NCI-H446 (cell line): ENCODE measurements at regions not wholly inside any gene's neighbourhood (a gene's known extent, or its start where the extent isn't known, plus 50 kb on each side); places are given as distances from the start of the nearest gene placed in this dataset.
"Not testable (repeated sequence)": the region's sequence is repeated elsewhere in the genome, so short reads cannot be mapped to it uniquely, and the experiment has no call there.

ENCODE experiments used
- DNase-seq, 2 experiments: peaks; one replicate each; lab custom pipeline; 2025; lab: John Stamatoyannopoulos, UW

DNA sequence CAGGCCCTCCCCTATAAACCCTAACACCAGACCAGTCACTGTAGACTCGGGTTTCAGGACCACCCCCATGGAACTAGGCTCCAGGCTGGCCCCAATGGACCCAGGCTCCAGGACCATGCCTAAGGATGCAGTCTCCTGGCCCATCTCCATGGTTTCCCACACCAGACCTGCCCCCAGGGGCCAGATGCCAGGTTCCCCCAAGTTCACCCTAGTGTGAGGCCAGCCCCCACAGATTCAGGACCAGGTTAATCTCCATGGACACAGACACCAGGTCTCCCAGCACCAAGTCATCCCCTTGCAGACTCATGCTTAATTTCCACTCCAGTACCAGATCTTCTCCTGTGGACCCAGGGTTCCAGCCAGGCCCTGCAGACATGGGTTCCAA is 103.8 kb upstream of the LANCL2 start:
- no peak for DNase-seq

DNA sequence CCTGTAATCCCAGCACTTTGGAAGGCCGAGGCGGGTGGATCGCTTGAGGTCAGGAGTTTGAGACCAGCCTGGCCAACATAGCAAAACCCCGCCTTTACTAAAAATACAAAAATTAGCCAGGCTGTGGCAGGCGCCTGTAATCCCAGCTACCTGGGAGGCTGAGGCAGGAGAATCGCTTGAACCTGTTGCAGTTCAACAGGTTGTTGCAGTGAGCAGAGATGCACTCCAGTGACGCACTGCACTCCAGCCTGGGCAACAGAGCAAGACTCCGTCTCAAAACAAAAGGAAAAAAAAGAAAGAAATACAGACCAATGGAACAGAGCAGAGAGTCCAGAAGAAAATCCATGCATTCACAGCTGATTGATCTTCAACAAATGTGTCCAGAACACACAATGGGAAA is 99.8 kb upstream of the LANCL2 start:
- not testable (repeated sequence) for DNase-seq

DNA sequence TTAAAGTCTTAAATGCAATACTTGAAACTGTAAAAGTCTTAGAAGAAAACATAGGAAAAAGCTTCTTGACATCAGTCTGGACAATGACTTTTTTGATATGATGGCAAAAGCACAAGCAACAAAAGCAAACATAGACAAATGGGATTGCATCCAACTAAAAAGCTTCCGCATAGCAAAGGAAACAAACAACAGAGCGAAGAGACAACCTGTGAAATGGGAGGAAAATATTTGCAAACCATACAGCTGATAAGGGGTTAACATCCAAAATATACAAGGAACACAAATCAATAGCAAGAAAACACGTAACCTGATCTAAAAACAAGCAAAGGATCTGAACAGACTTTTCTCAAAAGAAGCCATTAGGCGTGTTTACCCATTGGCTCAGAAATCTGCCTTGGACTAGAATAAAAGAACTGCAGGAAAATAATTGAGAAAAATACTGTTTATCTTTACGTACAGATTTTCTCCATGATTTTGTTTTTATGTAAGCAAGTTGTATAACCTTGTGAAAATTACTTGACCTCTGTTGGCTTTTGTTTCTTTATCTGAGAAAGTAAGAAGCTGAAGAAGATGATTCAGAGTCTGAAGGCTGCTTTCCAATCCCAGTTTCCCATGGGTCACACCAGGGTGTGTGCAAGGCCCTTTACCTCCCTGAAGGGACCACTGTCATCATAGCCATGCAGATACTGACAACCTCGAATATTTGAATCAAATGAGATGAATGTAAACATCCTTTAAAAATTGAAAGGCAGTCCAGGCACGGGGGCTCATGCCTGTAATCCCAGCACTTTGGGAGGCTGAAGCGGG is 99.1 kb upstream of the LANCL2 start:
- no peak for DNase-seq

DNA sequence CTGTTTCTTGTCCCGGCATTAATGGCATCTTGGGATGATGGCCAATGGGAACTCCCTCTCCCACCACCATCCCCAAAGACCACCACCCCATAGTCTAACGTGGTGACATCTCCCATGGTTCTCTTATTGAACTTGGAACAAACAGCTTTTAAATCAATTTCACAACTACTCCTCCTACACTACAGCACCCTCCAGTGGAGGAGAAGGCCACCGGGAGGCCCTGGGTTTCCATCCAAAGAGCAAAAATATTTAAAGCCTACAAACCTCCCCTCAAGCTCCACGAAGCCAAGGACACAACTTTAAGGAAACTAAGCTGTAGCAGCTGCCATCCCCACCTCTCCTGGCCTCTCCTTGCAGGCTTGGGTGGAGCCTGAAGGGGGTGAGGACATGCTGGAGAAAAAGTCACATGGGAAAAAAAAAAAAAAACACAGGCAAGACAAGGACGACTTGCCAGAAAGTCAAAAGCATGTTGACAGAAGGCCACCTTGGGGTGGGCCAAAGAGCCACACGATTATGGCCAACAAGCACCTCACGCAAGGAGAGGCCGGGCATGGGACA is 94.0 kb upstream of the LANCL2 start:
- no peak for DNase-seq

DNA sequence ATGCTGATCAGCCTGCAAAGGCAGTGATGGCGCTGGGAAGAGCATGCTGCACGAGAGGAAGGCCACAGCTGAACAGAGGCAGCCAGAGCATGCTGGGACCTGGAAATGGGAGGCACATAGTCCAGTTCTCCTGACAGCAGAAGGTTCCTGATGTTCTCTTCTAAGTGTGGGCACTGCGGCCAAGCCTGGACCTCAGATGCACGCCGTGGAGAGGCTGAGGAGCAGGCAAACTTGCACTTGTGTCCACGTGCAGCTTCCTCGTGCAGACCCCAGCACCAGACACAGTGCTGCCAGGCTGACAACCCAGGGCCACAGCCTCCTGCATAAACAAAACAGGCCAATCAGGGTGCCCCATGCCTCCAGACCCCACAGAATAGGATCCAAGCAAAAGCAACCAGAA is 93.5 kb upstream of the LANCL2 start:
- DNase-seq = no peak

DNA sequence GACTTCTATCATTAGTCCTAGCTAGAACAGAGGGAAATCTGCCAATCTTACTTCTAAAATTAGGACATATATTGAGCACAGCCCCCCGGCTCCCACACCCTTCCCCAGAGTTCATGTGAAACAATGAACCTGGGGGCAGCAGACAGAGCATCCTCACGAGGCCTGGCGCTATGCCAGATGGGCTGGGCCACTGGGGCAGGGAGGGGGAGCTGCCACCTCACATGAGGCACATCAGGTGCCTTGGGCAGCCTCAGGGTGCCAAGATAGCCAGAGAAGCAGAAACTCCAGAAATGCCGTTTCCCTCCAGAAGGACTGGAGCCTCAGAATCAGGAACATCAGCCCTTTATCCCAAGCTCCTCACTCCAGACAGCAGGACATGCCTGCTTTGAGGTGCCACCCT is 92.8 kb upstream of the LANCL2 start:
- no peak for DNase-seq

DNA sequence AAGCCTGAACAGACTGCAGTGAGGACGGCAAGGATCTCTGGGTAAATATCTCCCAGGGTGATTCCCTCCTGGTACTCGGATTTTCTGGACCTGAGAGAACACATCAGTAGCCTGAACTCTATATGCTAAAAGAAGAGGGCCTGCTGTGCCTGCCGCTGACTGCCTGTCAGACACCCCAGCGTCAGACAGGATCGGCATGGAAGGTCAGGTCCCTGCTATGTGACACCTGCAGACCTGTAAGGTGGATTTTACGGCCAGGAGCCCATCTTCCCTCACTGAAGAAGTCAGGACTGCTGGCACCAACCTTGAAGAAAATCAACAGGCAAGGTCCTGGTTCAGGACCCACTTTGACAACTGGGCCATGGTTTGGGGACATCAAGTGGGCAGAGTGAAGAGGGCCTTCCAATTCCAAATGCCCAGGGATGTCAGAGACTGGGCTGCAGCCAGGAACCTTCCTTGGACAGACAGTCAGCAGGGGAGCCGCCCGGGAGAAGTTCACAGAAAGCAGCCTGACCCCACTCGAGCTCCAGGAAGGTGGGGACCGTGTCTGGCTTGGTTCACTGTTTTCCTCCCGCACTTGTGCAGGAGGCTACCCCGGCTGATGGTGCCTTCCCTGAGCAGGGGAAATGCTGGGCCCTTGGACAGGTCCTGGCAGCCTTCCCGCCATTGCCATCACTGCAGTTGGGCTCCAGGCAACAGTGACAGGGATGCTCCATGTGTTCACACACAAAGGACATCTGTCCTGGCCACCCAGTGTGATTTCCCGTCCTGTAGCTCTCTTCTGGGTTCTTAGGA is 91.8 kb upstream of the LANCL2 start:
- no peak for DNase-seq

DNA sequence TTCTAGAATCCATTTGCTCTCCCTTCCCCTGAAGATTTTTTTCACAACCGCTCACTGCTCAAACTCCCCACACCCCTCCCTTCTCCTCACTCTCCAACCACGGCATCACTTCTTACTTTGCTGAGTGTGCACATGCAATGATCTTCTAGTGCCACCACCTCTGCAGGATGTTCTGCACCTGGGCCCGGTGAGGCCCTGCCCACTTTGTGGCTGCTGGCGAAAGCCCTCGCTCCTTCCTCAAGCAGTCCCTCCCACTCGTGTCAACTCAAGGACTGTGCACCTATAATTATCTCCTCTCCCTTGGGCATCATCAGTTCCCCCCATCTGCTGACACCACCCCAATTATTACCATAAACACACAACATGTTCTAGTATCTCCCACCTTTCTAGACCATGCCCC is 91.0 kb upstream of the LANCL2 start:
- no peak for DNase-seq

DNA sequence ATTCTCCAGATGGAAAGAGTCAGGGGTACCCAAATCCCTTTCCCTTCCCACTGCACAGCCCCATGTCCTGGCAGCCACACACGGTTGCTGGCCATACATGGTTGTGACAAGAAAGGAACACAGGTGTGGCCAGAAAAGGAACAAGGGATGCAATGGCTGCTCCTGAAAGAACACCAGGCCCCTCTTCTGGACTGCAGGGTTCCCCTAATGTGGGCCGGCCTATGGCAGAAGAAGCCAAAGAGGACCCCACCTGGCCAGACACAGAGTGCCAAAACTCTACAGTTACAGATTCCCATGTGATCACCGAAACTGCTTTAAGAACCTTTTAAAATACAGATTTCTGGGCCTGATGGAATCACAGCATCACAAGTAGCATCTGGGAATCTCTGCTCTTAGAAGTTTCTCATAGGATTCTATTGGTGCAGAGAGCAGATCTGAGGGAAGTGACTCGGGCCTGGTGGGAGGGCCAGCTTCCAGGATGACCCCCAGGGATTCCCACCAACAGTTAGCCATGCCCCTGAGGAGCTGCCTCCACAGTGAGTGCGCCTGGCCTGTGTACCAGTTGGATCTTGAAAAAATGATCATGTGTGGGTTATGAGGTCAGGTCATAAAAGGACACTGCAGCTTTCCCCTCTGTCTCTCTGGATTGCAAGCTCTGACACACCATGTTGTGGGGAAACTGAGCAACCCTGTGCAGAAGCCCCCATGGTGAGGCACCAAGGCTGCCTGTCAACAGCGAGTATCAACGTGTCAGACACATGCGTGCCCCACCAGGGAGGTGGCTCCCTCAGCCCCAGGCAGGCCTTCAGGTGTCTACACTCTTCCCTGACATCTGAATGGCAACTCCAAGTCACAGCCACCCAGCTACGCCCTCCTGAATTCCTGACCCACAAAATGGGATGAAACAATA is 89.6 kb upstream of the LANCL2 start:
- DNase-seq = no peak

DNA sequence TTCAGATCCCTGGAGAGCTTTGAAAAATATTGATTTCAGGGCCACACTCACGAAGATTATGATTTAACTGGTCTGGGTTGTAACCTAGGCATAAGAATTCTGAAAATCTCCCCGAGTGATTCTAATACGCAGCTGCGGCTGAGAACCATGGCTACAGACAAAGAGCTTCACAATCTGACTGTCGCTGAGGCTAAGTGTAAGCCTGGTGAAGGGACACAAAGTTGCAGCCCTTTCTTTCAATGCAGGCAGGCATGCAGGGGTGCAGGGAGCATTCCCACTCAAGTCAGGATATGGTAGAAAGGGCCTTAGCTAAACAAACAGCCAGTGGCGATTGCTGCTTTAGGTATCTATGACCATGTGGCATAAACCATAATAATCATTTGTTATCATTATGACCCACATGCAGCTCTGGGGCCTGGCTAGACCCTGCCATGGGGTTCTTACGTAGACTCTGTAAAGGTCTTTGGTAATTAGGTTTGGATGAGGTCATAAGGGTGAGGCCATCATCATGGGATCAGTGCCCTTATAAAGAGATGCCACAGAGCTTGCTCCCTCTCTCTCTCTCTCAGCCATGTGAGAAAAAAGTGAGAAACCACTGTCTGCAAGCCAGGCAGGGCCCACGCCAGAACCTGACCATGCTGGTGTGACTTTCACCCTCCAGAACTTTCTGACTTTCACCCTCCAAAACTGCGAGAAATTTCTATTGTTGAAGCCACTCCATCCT is 88.4 kb upstream of the LANCL2 start:
- no peak for DNase-seq

DNA sequence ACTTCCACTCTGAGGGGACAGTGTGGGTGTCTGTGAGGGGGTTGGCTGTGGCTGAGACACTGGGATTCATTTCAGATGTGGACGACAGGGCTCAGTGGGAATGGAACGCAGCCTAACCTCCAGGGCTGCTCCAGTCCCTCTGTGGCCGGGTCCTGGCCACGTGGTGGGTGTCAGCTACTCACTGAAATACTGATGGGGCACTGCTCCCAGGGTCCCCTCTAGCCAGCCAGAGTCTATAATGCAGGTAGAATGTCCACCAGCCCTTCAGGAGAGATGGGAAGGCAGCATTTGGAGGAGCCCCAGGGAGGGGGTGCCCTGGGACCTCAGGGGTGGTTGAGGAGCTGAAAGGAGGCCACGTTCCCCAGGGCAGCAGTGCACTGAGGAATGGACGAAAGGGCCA is 87.2 kb upstream of the LANCL2 start:
- no peak for DNase-seq

DNA sequence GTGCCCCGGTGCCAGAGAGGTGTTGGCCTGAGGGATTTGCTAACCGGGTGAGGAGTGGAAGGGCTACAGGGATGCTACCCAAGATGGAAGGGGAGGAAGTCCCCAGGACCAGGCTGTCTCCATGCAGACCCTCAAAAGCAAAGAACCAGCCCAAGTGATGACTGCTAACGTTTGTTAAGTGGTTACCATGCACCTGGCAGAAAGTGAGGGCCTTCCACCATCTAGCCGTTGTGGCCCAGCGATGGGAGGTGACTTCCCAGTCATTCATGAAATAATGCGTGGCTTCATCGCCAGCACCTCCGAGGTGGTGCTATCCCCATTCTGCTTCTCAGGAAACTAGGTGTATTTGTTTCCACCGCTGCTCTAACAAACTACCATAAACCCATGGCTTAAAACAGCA is 86.8 kb upstream of the LANCL2 start:
- no peak for DNase-seq

DNA sequence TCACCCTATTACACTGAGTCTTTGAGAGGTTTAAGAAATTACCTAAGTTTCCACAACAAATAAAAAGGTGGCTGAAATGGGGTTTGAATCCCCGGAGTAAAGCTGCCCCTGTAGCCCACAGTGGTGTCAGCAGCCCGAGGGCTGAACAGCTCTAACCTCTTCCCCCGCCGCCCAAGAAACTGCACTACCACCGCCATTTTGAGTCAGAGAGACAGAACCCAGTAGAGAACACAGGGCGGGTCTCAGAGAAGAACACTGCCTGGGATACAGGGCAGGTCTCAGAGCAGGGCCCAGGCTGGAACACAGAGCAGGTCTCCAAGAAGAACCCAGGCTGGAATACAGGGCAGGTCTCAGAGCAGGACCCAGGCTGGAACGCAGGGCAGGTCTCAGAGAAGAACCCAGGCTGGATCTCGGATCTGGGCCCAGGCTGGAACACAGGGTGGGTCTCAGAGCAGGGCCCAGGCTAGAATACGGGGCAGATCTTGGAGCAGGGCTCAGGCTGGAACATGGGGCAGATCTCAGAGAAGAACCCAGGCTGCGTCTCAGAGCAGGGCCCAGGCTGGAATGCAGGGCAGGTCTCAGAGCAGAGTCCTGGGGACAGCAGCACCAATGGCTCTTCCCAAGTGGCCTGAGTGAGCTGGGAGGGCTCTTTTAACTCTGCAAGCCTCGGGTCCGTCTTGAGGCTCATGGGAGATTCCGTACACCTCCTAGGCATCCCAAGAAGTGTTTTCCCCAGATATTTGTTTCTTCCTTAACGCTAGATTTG is 85.9 kb upstream of the LANCL2 start:
- DNase-seq = no peak

DNA sequence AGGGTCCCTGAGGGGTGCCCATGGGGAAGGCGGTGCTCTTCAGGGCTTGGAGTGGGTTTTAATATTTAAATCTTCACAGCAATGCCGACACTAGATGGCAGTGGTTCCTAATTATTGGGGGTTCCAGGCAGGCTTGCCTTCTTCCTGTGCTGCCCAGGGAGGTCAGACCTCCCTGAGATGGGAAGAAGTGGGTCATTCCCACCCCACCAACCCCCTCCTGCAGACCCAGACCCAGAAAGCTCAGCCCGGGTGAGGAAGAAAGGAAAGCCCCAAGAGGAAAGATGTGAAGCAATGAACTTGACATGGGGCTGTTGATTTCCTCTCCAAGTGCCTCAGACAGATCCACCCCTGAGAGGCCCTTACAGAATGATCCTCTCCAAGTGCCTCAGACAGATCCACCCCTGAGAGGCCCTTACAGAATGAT is 85.1 kb upstream of the LANCL2 start:
- peak; percentile 43 to 81 for DNase-seq

DNA sequence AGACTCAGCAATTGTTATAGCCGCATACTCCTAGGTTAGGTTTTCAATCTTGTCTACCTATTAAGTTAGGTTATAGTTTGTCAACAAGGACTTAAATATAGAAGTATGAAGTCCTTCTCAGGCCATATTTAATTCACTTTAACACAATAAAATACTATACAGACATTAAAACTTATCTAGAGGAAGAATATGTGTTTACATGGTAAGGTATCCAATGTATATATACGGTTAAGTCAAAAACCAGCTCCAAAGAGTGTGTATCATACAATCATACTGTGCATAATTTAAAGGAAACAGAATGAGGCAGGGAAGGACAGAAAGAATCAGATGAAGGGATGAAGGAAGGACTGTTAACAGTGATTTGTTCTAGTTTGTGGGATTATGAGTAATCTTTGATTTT is 79.5 kb upstream of the LANCL2 start:
- DNase-seq = no peak

DNA sequence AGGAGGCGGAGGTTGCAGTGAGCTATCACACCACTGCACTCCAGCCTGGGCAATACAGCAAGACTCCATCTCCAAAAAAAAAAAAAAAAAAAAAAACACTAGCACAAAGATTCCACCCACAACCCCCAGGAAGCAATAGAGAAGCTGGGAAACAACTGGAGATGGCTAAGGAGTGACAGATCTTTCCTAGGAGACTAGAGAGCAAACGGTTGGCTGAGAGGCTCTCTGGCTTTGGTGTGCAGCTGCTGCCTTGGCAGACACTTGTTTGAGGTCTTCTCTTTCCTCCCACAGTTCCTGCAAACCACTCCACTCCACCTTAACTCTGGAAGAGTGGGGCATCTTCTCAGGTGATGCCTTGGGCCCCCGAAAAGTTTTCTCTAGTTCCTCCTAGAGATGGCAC is 78.5 kb upstream of the LANCL2 start:
- no peak for DNase-seq

DNA sequence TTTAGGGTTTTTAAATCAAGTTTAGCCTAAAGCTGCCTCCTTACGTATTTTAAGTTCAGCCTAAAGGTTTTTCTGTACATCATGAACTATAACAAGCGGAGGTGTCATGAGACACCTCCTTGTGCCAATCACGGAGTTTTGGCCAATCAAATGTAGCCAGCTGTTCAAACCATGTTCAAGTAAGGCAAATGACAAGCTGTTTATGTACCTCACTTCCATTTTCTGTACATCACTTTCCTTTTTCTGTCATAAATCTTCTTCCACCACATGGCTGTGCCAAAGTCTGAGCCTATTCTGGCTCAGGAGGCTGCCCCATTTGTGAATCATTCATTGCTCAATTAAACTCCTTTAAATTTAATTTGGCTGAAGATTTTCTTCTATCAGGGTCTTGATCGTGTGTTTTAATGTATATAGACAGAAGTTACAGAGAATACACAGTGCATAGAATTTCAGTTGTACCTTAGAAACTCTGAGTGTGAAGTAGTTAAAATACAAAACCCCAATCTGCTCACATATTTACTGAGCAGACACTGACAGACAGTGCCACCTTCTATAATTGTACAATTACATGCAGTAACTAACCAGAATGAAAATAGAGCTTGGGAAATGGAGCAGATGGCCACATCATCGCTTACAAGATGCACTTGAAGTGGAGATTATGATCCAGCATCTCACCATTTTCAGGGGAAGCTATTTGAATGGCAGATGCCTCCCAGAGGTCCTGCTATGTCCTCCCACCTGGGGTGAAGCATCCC is 76.9 kb upstream of the LANCL2 start:
- peak; percentile 29 to 70 for DNase-seq

DNA sequence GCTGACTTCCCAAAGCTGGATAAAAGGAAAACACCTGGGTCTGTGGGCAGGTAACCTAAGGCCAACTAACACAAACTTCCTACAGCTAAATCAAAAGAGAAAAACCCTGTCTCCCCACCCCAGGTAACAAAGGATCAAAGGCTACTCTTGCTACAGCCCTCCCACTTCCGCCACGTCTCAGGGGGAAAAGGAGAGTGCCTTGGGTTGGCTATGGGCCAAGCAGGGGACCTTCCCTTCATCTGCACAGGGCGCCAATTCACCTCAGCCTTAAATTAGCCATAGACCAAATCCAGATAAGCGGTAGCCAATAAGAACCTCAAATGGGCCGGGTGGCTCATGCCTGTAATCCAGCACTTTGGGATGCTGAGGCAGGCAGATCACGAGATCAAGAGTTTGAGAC is 69.1 kb upstream of the LANCL2 start:
- DNase-seq = no peak

DNA sequence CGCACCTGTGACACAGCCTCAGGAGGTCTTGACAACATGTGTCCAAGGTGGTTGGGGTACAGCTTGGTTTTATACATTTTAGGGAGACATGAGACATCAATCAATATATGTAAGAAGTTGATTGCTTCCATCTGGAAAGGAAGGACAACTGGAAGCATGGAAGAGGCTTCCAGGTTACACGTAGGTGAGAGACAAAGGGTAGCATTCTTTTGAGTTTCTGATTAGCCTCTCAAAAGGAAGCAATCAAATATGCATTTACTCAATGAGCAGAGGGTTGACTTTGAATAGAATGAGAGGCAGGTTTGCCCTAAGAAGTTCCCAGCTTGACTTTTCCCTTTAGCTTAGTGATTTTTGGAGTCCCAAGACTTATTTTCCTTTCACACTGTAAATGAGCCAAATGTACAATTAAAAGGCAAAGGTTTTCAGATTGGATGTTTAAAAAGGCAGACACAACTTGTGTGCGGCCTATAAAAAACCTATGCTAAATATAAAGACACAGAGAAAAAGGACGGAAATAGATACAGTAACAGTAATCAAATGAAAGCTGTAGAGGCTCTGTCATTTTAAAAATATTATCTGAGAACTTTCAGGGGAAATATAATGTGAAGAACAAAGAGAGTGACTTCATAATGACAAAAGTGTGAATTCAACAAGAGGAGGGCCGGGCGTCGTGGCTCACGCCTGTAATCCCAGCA is 65.7 kb upstream of the LANCL2 start:
- no peak for DNase-seq
